H1 (cell line): ENCODE measurements at regions not wholly inside any gene's neighbourhood (a gene's known extent, or its start where the extent isn't known, plus 50 kb on each side); places are given as distances from the start of the nearest gene placed in this dataset.

Experiments used
- CBX5 ChIP-seq: fragments of 300-800, 300-1000 bp; sonication (generic); IDR thresholded peaks from 2 replicates; pipeline ENCODE4 v1.7.1; 2016; ENCODE audit warnings: antibody characterized with exemption, low read length, low read depth
- FOSL1 ChIP-seq: IDR thresholded peaks from 2 replicates; pipeline ENCODE4 v1.6.1; 2011; ENCODE audit warnings: mild to moderate bottlenecking, low read depth, low read length, moderate library complexity; ENCODE audit not compliant: insufficient read depth
- TAF7 ChIP-seq: optimal IDR thresholded peaks from 2 replicates; pipeline ENCODE3; 2011; ENCODE audit warnings: low read depth, mild to moderate bottlenecking, inconsistent platforms, low read length, moderate library complexity, borderline replicate concordance
- TF ChIP-seq, protein P1 (sequence below): fragments of 300-600 bp; sonication (generic); IDR thresholded peaks from 2 replicates; pipeline ENCODE4 v1.7.1; 2012; ENCODE audit warnings: low read length, moderate library complexity, mild to moderate bottlenecking, inconsistent platforms; ENCODE audit not compliant: insufficient replicate concordance

DNA sequence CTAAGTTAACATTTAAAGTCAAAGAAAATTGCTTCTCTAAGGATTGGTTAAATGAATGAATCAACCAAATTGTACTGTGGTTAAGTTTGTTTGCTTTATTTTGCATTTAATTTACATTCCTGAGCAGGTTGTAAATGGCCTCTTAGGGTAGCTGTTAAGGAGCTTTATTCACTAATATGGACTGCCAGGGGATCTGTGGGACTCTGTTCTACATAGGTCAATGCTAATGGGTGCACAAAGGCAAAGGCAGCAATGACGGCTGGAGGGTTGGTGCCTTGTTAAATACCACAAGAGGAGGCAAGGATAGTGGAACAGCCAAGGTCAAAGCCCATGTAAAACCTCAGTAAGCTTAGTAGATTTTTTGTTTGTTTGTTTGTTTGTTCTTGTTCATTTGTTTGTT is 89.3 kb upstream of the P2RY1 start (continued):
- TF ChIP-seq, protein P1, sequence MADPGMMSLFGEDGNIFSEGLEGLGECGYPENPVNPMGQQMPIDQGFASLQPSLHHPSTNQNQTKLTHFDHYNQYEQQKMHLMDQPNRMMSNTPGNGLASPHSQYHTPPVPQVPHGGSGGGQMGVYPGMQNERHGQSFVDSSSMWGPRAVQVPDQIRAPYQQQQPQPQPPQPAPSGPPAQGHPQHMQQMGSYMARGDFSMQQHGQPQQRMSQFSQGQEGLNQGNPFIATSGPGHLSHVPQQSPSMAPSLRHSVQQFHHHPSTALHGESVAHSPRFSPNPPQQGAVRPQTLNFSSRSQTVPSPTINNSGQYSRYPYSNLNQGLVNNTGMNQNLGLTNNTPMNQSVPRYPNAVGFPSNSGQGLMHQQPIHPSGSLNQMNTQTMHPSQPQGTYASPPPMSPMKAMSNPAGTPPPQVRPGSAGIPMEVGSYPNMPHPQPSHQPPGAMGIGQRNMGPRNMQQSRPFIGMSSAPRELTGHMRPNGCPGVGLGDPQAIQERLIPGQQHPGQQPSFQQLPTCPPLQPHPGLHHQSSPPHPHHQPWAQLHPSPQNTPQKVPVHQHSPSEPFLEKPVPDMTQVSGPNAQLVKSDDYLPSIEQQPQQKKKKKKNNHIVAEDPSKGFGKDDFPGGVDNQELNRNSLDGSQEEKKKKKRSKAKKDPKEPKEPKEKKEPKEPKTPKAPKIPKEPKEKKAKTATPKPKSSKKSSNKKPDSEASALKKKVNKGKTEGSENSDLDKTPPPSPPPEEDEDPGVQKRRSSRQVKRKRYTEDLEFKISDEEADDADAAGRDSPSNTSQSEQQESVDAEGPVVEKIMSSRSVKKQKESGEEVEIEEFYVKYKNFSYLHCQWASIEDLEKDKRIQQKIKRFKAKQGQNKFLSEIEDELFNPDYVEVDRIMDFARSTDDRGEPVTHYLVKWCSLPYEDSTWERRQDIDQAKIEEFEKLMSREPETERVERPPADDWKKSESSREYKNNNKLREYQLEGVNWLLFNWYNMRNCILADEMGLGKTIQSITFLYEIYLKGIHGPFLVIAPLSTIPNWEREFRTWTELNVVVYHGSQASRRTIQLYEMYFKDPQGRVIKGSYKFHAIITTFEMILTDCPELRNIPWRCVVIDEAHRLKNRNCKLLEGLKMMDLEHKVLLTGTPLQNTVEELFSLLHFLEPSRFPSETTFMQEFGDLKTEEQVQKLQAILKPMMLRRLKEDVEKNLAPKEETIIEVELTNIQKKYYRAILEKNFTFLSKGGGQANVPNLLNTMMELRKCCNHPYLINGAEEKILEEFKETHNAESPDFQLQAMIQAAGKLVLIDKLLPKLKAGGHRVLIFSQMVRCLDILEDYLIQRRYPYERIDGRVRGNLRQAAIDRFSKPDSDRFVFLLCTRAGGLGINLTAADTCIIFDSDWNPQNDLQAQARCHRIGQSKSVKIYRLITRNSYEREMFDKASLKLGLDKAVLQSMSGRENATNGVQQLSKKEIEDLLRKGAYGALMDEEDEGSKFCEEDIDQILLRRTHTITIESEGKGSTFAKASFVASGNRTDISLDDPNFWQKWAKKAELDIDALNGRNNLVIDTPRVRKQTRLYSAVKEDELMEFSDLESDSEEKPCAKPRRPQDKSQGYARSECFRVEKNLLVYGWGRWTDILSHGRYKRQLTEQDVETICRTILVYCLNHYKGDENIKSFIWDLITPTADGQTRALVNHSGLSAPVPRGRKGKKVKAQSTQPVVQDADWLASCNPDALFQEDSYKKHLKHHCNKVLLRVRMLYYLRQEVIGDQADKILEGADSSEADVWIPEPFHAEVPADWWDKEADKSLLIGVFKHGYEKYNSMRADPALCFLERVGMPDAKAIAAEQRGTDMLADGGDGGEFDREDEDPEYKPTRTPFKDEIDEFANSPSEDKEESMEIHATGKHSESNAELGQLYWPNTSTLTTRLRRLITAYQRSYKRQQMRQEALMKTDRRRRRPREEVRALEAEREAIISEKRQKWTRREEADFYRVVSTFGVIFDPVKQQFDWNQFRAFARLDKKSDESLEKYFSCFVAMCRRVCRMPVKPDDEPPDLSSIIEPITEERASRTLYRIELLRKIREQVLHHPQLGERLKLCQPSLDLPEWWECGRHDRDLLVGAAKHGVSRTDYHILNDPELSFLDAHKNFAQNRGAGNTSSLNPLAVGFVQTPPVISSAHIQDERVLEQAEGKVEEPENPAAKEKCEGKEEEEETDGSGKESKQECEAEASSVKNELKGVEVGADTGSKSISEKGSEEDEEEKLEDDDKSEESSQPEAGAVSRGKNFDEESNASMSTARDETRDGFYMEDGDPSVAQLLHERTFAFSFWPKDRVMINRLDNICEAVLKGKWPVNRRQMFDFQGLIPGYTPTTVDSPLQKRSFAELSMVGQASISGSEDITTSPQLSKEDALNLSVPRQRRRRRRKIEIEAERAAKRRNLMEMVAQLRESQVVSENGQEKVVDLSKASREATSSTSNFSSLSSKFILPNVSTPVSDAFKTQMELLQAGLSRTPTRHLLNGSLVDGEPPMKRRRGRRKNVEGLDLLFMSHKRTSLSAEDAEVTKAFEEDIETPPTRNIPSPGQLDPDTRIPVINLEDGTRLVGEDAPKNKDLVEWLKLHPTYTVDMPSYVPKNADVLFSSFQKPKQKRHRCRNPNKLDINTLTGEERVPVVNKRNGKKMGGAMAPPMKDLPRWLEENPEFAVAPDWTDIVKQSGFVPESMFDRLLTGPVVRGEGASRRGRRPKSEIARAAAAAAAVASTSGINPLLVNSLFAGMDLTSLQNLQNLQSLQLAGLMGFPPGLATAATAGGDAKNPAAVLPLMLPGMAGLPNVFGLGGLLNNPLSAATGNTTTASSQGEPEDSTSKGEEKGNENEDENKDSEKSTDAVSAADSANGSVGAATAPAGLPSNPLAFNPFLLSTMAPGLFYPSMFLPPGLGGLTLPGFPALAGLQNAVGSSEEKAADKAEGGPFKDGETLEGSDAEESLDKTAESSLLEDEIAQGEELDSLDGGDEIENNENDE: no peak
- TF ChIP-seq CBX5 (no peak), FOSL1 (no peak), TAF7 (no peak)
